Trophoblast cell (in vitro differentiated cells and primary cell): ENCODE measurements at regions not wholly inside any gene's neighbourhood (a gene's known extent, or its start where the extent isn't known, plus 50 kb on each side); places are given as distances from the start of the nearest gene placed in this dataset.

Experiments used
- DNase-seq, 2 donors: peaks; one replicate each; pipeline ENCODE4 v3.0.0-alpha.2; 2016
- H2AFZ ChIP-seq: 2 replicates; pipeline ENCODE4 v1.6.1; 2013; ENCODE audit warnings: low read length, moderate library complexity, mild to moderate bottlenecking; ENCODE audit not compliant: insufficient read depth, poor library complexity
- H2AK5ac ChIP-seq: 2 replicates; pipeline ENCODE4 v1.6.1; 2013; ENCODE audit warnings: mild to moderate bottlenecking, low read length
- H2BK120ac ChIP-seq: 2 replicates; pipeline ENCODE4 v1.6.1; 2013; ENCODE audit warnings: low read length, mild to moderate bottlenecking, moderate library complexity; ENCODE audit not compliant: insufficient read depth, poor library complexity
- H2BK12ac ChIP-seq: 2 replicates; pipeline ENCODE4 v1.6.1; 2013; ENCODE audit warnings: mild to moderate bottlenecking, low read length, moderate library complexity
- H2BK5ac ChIP-seq: 2 replicates; pipeline ENCODE4 v1.6.1; 2013; ENCODE audit warnings: low read length, low read depth, moderate library complexity, mild to moderate bottlenecking; ENCODE audit not compliant: poor library complexity
- H3K14ac ChIP-seq: 2 replicates; pipeline ENCODE4 v1.6.1; 2013; ENCODE audit warnings: mild to moderate bottlenecking, low read length
- H3K18ac ChIP-seq: 2 replicates; pipeline ENCODE4 v1.6.1; 2013; ENCODE audit warnings: mild to moderate bottlenecking, low read length
- H3K23ac ChIP-seq: 2 replicates; pipeline ENCODE4 v1.6.1; 2013; ENCODE audit warnings: low read length
- H3K27ac ChIP-seq: 2 replicates; pipeline ENCODE4 v1.5.1; 2013; ENCODE audit warnings: low read depth, mild to moderate bottlenecking, inconsistent platforms, low read length, moderate library complexity
- H3K27me3 ChIP-seq: 2 replicates; pipeline ENCODE4 v1.6.1; 2013; ENCODE audit warnings: inconsistent platforms, mild to moderate bottlenecking, low read length, moderate library complexity; ENCODE audit not compliant: insufficient read depth
- H3K36me3 ChIP-seq, 2 experiments: 1 replicate in 1 of 2; 2 replicates in 1 of 2; pipeline ENCODE4 v1.6.1; 2013; ENCODE audit warnings: low read length in 2 of 2, mild to moderate bottlenecking in 2 of 2, moderate library complexity in 1 of 2; ENCODE audit not compliant: insufficient read depth in 2 of 2, control insufficient read depth in 1 of 2
- H3K4ac ChIP-seq: 2 replicates; pipeline ENCODE4 v1.6.1; 2013; ENCODE audit warnings: low read depth, mild to moderate bottlenecking, low read length, moderate library complexity
- H3K4me1 ChIP-seq, 2 experiments: 1 replicate in 1 of 2; 2 replicates in 1 of 2; pipeline ENCODE4 v1.6.1; 2013; ENCODE audit warnings: low read length in 2 of 2, mild to moderate bottlenecking in 2 of 2, moderate library complexity in 1 of 2; ENCODE audit not compliant: insufficient read depth in 2 of 2, control insufficient read depth in 1 of 2
- H3K4me2 ChIP-seq: 2 replicates; pipeline ENCODE4 v1.6.1; 2013; ENCODE audit warnings: inconsistent platforms, mild to moderate bottlenecking, low read length, moderate library complexity
- H3K4me3 ChIP-seq: 2 replicates; pipeline ENCODE4 v1.5.1; 2013; ENCODE audit warnings: mild to moderate bottlenecking, low read depth, low read length, inconsistent platforms
- H3K79me1 ChIP-seq: one replicate; pipeline ENCODE4 v1.6.1; 2013; ENCODE audit warnings: low read length
- H3K79me2 ChIP-seq: 2 replicates; pipeline ENCODE4 v1.6.1; 2013; ENCODE audit warnings: low read length, mild to moderate bottlenecking; ENCODE audit not compliant: control insufficient read depth, insufficient read depth, poor library complexity
- H3K9ac ChIP-seq: 2 replicates; pipeline ENCODE4 v1.6.1; 2013; ENCODE audit warnings: mild to moderate bottlenecking, low read length
- H3K9me3 ChIP-seq: 2 replicates; pipeline ENCODE4 v1.6.1; 2013; ENCODE audit warnings: low read depth, mild to moderate bottlenecking, control low read depth, inconsistent platforms, low read length; ENCODE audit not compliant: insufficient read depth
- H4K12ac ChIP-seq: 2 replicates; pipeline ENCODE4 v1.6.1; 2013; ENCODE audit warnings: low read depth, mild to moderate bottlenecking, low read length, moderate library complexity
- H4K8ac ChIP-seq: 2 replicates; pipeline ENCODE4 v1.6.1; 2013; ENCODE audit warnings: low read depth, mild to moderate bottlenecking, low read length, moderate library complexity
- H4K91ac ChIP-seq: one replicate; pipeline ENCODE4 v1.6.1; 2013; ENCODE audit warnings: low read depth, mild to moderate bottlenecking, low read length, moderate library complexity
- WGBS: extraction: QIAGEN DNeasy Blood & Tissue Kit; methylation state at CpG from one replicate; pipeline ENCODE4 v1.1.7; 2013; ENCODE audit warnings: missing lambda C conversion rate; ENCODE audit not compliant: insufficient read length, insufficient coverage; ENCODE audit errors: extremely low coverage; 5-methylcytosine and 5-hydroxymethylcytosine counted together

DNA sequence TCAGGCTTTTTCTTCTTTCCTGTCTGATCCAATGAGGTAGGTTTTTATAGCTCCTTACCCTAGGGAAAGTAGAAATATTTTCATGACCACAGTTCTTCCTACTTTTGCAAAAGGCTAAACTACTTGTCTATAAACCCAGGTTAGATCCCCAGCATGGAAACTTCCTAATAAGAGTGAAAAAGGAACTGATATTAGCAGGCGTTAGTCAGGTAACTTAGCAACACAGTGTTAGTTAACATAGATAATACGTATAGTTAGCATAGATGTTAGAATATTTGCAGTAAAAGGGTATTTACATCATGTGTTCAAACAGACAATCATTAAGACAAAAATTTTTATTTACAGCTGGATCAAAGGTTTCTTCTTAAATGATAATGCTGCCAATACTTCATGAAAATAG is 162.9 kb upstream of the DAB2 start:
- no CpG with 5 or more reads among the region's 2 CpGs for WGBS
- Histone ChIP-seq H3K79me1 (no peaks in the 10 kb centered on the region), H3K9me3 (no peaks in the 10 kb centered on the region), H3K23ac (no peak overlapping the region), H3K4me1 (no peaks in the 10 kb centered on the region), H4K12ac (no peak overlapping the region), H3K18ac (no peak overlapping the region), H2AFZ (no peak overlapping the region), H4K91ac (no peak overlapping the region), H3K4me3 (no peak overlapping the region), H2BK5ac (no peak overlapping the region), H2AK5ac (no peak overlapping the region), H3K14ac (no peak overlapping the region), H3K79me2 (no peaks in the 10 kb centered on the region), H3K36me3 (no peaks in the 10 kb centered on the region), H3K27me3 (no peaks in the 10 kb centered on the region), H3K9ac (no peak overlapping the region), H4K8ac (no peak overlapping the region), H3K4me2 (no peak overlapping the region), H3K27ac (no peak overlapping the region), H2BK120ac (no peak overlapping the region), H2BK12ac (no peak overlapping the region), H3K4ac (no peak overlapping the region)
- no peak for DNase-seq

DNA sequence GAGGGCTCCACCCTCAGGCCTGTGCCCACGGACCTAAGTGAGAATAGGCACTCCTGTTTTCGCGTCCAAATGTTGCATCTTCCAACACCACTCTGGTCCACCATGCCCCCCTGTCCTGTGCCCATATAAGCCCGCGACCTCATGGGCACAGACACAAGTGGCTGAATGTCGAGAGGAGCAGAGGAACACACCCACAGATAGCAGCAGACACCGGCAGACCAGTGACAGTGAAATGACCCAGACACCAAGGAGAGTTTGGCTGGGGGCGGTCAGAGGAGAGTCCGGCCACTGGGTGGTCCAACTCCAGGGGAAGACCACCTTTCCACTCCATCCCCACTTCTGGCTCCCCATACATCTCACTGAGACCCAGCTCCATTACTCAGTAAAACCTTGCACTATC is 161.4 kb upstream of the DAB2 start:
- Histone ChIP-seq H3K14ac (no peak overlapping the region), H3K4me3 (no peak overlapping the region), H2BK12ac (no peak overlapping the region), H3K79me2 (no peaks in the 10 kb centered on the region), H3K27ac (no peak overlapping the region), H3K79me1 (no peaks in the 10 kb centered on the region), H3K4me1 (no peaks in the 10 kb centered on the region), H2AFZ (no peak overlapping the region), H3K18ac (no peak overlapping the region), H4K8ac (no peak overlapping the region), H3K9ac (no peak overlapping the region), H2BK120ac (no peak overlapping the region), H3K23ac (no peak overlapping the region), H2BK5ac (no peak overlapping the region), H4K91ac (no peak overlapping the region), H3K27me3 (no peaks in the 10 kb centered on the region), H3K4me2 (no peak overlapping the region), H3K9me3 (no peaks in the 10 kb centered on the region), H4K12ac (no peak overlapping the region), H2AK5ac (no peak overlapping the region), H3K4ac (no peak overlapping the region), H3K36me3 (no peaks in the 10 kb centered on the region)
- no CpG with 5 or more reads among the region's 9 CpGs for WGBS
- no peak for DNase-seq

DNA sequence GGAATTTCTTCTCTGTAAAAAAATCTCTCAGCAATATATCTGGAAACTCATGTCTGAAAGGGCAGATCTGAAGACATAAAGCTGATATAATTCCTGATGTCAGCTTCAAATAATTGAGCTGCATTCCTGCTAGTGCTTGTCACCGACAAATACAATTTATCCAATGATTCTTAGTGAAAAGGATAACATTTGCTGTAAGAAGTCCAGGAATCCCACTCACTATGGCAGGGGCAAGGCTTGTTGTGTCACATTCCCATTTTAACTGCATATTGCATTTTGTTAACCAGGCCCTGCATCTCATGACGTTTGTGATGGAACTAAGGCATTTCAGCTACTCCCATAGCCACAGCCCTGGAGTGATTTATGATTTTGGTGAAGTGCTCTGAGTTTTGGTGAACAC is 160.1 kb upstream of the DAB2 start:
- H2BK120ac ChIP-seq = no peak overlapping the region
- no peak overlapping the region for H4K8ac ChIP-seq

DNA sequence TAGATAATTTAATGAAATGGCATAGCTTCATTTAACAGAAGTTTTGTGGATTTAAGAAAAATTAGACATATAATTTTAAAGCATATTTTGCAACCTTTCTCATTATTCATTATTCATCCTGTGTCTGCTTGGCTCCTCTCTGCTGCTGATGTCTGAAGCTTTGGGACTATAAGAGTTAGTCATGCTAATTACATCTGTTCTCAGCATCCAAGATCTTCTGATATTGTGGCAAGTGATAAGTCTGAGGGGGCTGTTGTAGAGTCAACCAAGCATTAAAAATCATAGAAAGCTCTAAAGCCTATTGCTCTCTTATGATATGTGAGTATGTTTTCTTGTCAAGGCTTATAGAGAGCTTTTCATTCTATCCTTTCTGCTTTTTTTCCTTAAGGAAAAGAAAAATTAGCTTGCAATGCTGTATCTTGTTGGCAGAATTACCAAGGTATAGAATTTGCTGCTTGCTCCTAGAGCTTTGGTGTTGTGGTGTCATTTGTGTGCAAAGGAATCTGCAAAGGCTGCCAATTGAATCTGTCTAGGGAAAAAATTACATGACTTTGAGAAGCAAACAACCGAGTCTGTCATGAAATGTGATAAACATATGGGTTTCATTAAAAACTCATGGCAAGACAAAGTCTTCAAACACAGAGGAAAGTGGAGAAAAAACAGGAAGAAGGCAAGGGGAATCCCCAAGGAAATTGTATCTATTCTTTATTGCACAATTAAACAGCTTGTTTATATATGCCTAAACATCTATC is 156.1 kb upstream of the DAB2 start:
- WGBS = no CpG with 5 or more reads among the region's 1 CpG

More for the DNA sequence above, 160.1 kb upstream of the DAB2 start:
- Histone ChIP-seq H3K79me2 (no peaks in the 10 kb centered on the region), H4K91ac (no peak overlapping the region), H2AK5ac (no peak overlapping the region), H3K27ac (no peak overlapping the region), H3K9me3 (no peaks in the 10 kb centered on the region), H3K4me3 (no peak overlapping the region), H3K9ac (no peak overlapping the region), H4K12ac (no peak overlapping the region), H3K23ac (no peak overlapping the region), H3K27me3 (no peaks in the 10 kb centered on the region), H3K79me1 (no peaks in the 10 kb centered on the region), H2AFZ (no peak overlapping the region), H3K36me3 (no peaks in the 10 kb centered on the region), H3K4me1 (no peaks in the 10 kb centered on the region), H3K14ac (no peak overlapping the region), H2BK5ac (no peak overlapping the region), H3K18ac (no peak overlapping the region), H2BK12ac (no peak overlapping the region), H3K4me2 (no peak overlapping the region), H3K4ac (no peak overlapping the region)
- DNase-seq = peak; percentile 4 to 25
- no CpG with 5 or more reads among the region's 2 CpGs for WGBS

More for the DNA sequence above, 156.1 kb upstream of the DAB2 start:
- Histone ChIP-seq H4K8ac (no peak overlapping the region), H3K23ac (no peak overlapping the region), H3K9ac (no peak overlapping the region), H2BK120ac (no peak overlapping the region), H3K4me3 (no peak overlapping the region), H3K27me3 (no peaks in the 10 kb centered on the region), H3K4ac (no peak overlapping the region), H3K14ac (no peak overlapping the region), H2AFZ (no peak overlapping the region), H2BK5ac (no peak overlapping the region), H3K9me3 (no peaks in the 10 kb centered on the region), H3K4me2 (no peak overlapping the region), H3K4me1 (no peaks in the 10 kb centered on the region), H3K36me3 (no peaks in the 10 kb centered on the region), H2BK12ac (no peak overlapping the region), H3K79me2 (no peaks in the 10 kb centered on the region), H4K12ac (no peak overlapping the region), H4K91ac (no peak overlapping the region), H2AK5ac (no peak overlapping the region), H3K79me1 (no peaks in the 10 kb centered on the region), H3K27ac (no peak overlapping the region), H3K18ac (no peak overlapping the region)
- no peak for DNase-seq
